ENCODE measurements at regions not wholly inside any gene's neighbourhood (a gene's known extent, or its start where the extent isn't known, plus 50 kb on each side); places are given as distances from the start of the nearest gene placed in this dataset.

DNA sequence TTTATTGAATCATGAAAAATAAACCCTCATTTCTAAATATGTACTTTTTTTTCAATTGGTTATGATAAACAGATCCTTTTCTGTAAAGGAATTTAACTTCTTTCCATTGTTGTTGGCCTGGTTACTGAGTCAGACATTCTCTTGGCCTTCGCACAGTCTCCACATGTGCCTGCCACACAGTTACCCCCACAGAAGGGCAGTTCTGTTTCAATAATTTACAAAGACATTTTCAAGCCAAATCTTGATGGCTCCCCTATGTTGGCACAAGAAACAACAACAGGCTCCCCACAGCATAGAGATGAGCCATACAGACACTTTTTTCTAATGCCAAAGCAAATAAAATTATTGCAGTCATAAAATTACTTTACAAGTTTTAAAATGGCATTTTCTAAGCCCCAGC lies 55.6 kb upstream of the BEND6 start:
- no peak for TF ChIP-seq CTCF (conservative IDR thresholded peaks at IDR 0.05; ENCODE audit: low read length)
- no peak for TF ChIP-seq EZH2phosphoT487 (IDR thresholded peaks at IDR 0.05; ENCODE audit: borderline replicate concordance)
